ENCODE measurements at regions not wholly inside any gene's neighbourhood (a gene's known extent, or its start where the extent isn't known, plus 50 kb on each side); places are given as distances from the start of the nearest gene placed in this dataset.

- H3K27me3 Mint-ChIP-seq (ENCODE audit: unreplicated experiment): no peaks in the 10 kb centered on the region
- H3K4me3 Mint-ChIP-seq (ENCODE audit: unreplicated experiment): no peak overlapping the region
- H3K4me1 Mint-ChIP-seq (ENCODE audit: low read depth, unreplicated experiment): peaks cover 2% of the 10 kb centered on the region
- no peak for DNase-seq
- H3K9me3 Mint-ChIP-seq (ENCODE audit: unreplicated experiment): no peaks in the 10 kb centered on the region
- no peak overlapping the region for H3K27ac Mint-ChIP-seq (ENCODE audit: unreplicated experiment)
- TF ChIP-seq, protein P1, sequence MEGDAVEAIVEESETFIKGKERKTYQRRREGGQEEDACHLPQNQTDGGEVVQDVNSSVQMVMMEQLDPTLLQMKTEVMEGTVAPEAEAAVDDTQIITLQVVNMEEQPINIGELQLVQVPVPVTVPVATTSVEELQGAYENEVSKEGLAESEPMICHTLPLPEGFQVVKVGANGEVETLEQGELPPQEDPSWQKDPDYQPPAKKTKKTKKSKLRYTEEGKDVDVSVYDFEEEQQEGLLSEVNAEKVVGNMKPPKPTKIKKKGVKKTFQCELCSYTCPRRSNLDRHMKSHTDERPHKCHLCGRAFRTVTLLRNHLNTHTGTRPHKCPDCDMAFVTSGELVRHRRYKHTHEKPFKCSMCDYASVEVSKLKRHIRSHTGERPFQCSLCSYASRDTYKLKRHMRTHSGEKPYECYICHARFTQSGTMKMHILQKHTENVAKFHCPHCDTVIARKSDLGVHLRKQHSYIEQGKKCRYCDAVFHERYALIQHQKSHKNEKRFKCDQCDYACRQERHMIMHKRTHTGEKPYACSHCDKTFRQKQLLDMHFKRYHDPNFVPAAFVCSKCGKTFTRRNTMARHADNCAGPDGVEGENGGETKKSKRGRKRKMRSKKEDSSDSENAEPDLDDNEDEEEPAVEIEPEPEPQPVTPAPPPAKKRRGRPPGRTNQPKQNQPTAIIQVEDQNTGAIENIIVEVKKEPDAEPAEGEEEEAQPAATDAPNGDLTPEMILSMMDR (IDR thresholded peaks at IDR 0.05; ENCODE audit: partially characterized antibody, unreplicated experiment): no peak
- H3K36me3 Mint-ChIP-seq (ENCODE audit: unreplicated experiment): no peaks in the 10 kb centered on the region
Observed at GRCh38 chr5:3322642-3323041, 273.0 kb upstream of the IRX1 start.

DNA sequence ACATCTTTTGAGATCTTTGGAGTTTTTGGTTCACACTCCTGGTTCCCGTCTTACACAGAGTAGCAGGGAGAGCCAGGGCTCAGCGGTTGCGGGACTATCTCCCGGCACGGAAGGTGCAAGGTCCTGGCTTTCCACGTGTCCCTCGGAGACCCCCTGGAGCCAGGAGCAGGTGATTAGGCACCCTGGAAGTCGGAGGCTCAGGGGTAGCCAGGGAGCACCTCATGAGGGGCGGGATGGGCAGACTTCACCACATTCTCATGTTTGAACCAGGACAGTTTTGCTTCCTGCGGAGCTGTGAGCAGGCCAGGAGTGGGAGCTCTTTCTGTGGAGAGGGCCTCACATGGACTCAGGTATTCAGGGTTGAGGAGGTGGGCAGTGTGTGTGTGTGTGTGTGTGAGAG lies 273.7 kb upstream of the IRX1 start:
- no peaks in the 10 kb centered on the region for H3K36me3 Mint-ChIP-seq (ENCODE audit: unreplicated experiment)
- no peak overlapping the region for H3K4me3 Mint-ChIP-seq (ENCODE audit: unreplicated experiment)
- no peak for DNase-seq
- peaks cover 3% of the 10 kb centered on the region for H3K4me1 Mint-ChIP-seq (ENCODE audit: low read depth, unreplicated experiment)
- no peaks in the 10 kb centered on the region for H3K9me3 Mint-ChIP-seq (ENCODE audit: unreplicated experiment)
- no peaks in the 10 kb centered on the region for H3K27me3 Mint-ChIP-seq (ENCODE audit: unreplicated experiment)
- TF ChIP-seq, protein P1 (IDR thresholded peaks at IDR 0.05; ENCODE audit: partially characterized antibody, unreplicated experiment): no peak
- no peak overlapping the region for H3K27ac Mint-ChIP-seq (ENCODE audit: unreplicated experiment)

DNA sequence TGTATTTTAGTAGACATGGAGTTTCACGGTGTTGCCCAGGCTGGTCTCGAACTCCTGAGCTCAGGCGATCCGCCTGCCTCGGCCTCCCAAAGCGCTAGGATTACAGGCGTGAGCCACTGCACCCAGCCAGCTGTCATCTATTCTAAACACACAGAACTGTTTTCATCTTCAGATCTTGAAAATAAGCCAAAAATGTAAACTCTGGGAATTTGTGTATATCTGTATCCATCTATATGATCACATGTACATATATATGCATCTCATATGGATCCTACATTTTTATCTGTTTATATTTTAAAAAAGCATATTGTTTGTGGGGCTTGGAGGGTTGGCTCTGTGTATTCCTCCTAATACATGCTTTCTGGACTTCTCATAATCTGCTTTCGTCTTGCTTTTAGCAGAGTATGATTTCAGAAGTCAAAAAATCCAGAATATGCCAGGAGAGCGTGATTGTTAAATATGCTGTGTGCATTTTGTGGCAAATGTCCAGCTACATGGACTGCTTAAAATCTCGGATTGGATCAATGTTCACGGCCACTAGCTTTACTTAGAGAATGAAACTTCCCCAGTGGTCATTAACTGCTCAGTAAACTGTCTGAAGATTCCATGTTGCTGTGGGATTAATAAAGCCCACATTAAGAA lies 274.4 kb upstream of the IRX1 start:
- peaks cover 3% of the 10 kb centered on the region for H3K4me1 Mint-ChIP-seq (ENCODE audit: low read depth, unreplicated experiment)
- TF ChIP-seq, protein P1 (IDR thresholded peaks at IDR 0.05; ENCODE audit: partially characterized antibody, unreplicated experiment): no peak
- peaks cover 2% of the 10 kb centered on the region for H3K9me3 Mint-ChIP-seq (ENCODE audit: unreplicated experiment)
- H3K27me3 Mint-ChIP-seq (ENCODE audit: unreplicated experiment): no peaks in the 10 kb centered on the region
- H3K4me3 Mint-ChIP-seq (ENCODE audit: unreplicated experiment): no peak overlapping the region
- DNase-seq: no peak
- no peaks in the 10 kb centered on the region for H3K36me3 Mint-ChIP-seq (ENCODE audit: unreplicated experiment)
- no peak overlapping the region for H3K27ac Mint-ChIP-seq (ENCODE audit: unreplicated experiment)

DNA sequence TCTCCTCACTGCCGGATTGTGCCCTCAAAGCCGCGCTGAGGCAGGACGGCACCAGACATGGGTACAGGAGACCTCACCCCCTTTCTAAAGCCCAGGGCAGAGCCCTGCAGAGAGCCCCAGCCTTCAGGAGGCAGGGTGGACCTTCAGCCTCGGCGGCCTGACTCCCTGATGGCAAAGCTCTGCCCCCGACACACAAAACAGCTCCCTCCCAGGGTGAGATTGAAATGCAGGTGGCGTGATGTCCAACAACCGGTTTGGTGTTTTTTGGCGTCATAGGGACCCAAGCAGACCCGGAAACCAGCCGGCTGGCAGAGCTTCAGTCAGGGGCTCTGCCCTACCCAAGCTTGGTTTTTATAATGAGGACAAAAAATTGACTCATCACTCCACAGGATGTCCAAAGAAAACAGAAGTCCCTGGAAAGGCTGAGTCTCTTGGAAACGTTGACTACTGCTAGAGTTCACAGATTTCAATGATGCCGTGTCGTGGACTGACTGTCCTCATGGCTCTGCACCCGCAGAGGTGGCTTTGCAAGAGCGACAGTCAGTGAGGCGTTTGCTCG lies 275.2 kb upstream of the IRX1 start:
- peaks cover 2% of the 10 kb centered on the region for H3K9me3 Mint-ChIP-seq (ENCODE audit: unreplicated experiment)
- TF ChIP-seq, protein P1 (IDR thresholded peaks at IDR 0.05; ENCODE audit: partially characterized antibody, unreplicated experiment): no peak
- no peak for DNase-seq
- H3K36me3 Mint-ChIP-seq (ENCODE audit: unreplicated experiment): no peaks in the 10 kb centered on the region
- peaks cover 1% of the 10 kb centered on the region for H3K4me1 Mint-ChIP-seq (ENCODE audit: low read depth, unreplicated experiment)
- no peak overlapping the region for H3K4me3 Mint-ChIP-seq (ENCODE audit: unreplicated experiment)
- no peak overlapping the region for H3K27ac Mint-ChIP-seq (ENCODE audit: unreplicated experiment)
- no peaks in the 10 kb centered on the region for H3K27me3 Mint-ChIP-seq (ENCODE audit: unreplicated experiment)

DNA sequence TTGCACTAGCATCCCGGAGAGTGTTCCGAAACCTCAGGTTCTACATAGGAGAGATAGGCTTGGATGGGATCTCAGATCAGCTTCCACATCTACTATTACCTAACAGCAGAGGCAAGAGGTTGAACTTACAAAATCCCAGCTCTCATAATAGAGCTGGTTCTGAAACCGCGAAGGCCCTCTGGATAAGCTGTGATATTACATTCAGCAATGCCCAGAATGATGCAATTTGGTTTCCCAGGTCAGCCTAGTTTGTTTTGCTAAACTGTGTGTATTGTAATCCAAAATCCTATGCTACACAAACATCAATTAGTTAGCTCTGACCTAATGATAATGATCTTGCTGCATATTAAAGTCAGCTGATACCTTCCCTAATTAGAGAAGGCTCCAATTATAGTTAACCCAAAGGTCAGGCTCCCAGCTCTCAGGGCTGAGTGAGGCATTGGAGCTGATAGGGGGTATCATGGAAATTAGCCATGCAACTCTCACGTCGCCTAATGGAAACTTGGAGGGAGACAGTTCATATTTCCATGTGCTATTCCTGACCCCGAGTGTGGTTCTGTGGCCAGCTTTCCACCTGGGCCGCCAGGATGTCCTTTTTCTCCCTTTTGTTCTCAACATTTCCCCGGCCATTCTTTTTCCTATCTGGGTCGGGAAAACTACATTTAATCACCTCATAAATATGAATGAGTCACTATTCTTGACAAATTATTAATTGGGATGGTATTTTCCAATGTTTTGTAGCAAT lies 278.4 kb upstream of the IRX1 start:
- Mint-ChIP-seq H3K4me1 (ENCODE audit: low read depth, unreplicated experiment) (peaks cover 1% of the 10 kb centered on the region), H3K27me3 (ENCODE audit: unreplicated experiment) (no peaks in the 10 kb centered on the region), H3K4me3 (ENCODE audit: unreplicated experiment) (no peak overlapping the region), H3K9me3 (ENCODE audit: unreplicated experiment) (peaks cover 2% of the 10 kb centered on the region), H3K27ac (ENCODE audit: unreplicated experiment) (no peak overlapping the region), H3K36me3 (ENCODE audit: unreplicated experiment) (peaks cover 7% of the 10 kb centered on the region)
- DNase-seq: no peak
- TF ChIP-seq, protein P1 (IDR thresholded peaks at IDR 0.05; ENCODE audit: partially characterized antibody, unreplicated experiment): no peak

All from glutamatergic neuron (in vitro differentiated cells).